Astrocyte (in vitro differentiated cells and primary cell): ENCODE measurements at regions not wholly inside any gene's neighbourhood (a gene's known extent, or its start where the extent isn't known, plus 50 kb on each side); places are given as distances from the start of the nearest gene placed in this dataset.

ENCODE experiments used
- EZH2 ChIP-seq: IDR thresholded peaks from 2 replicates; pipeline ENCODE4 v1.6.1; 2012; ENCODE audit warnings: mild to moderate bottlenecking, low read length, inconsistent platforms; ENCODE audit not compliant: insufficient read depth
- TF ChIP-seq, protein P1 (sequence below): IDR thresholded peaks from 2 replicates; pipeline ENCODE4 v1.5.1; 2011; ENCODE audit warnings: low read depth, mild to moderate bottlenecking, inconsistent platforms, low read length, moderate library complexity; ENCODE audit not compliant: insufficient read depth

DNA sequence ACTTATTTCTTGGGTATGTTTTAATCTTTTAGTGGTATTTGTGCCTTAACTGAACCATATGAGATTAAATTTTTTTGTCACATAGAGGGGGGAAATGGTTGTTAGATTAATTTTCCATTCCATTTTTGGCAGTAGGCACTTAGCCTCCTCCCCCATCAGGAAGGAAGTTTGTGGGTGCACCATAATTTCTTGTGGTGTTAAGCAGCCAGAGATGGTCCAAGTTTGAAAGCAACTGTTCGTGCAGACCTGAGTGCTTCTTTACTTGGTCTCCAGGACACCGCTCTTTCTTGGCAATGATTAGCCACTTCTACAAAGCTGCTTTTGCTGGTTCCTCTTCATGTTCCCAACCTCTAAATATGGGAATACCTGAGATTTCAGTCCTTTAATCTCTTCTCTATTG, 92.7 kb upstream of the RPL34 start:
- TF ChIP-seq, protein P1, sequence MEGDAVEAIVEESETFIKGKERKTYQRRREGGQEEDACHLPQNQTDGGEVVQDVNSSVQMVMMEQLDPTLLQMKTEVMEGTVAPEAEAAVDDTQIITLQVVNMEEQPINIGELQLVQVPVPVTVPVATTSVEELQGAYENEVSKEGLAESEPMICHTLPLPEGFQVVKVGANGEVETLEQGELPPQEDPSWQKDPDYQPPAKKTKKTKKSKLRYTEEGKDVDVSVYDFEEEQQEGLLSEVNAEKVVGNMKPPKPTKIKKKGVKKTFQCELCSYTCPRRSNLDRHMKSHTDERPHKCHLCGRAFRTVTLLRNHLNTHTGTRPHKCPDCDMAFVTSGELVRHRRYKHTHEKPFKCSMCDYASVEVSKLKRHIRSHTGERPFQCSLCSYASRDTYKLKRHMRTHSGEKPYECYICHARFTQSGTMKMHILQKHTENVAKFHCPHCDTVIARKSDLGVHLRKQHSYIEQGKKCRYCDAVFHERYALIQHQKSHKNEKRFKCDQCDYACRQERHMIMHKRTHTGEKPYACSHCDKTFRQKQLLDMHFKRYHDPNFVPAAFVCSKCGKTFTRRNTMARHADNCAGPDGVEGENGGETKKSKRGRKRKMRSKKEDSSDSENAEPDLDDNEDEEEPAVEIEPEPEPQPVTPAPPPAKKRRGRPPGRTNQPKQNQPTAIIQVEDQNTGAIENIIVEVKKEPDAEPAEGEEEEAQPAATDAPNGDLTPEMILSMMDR = no peak
- TF ChIP-seq EZH2 = no peak
